Gastroesophageal sphincter (tissue), 3 donors: ENCODE measurements at regions not wholly inside any gene's neighbourhood (a gene's known extent, or its start where the extent isn't known, plus 50 kb on each side); places are given as distances from the start of the nearest gene placed in this dataset.

Source experiments
- EP300 ChIP-seq: sonication (generic); formaldehyde crosslinking; IDR thresholded peaks from one replicate; pipeline ENCODE4 v1.6.1; 2017; ENCODE audit warnings: antibody characterized with exemption, mild to moderate bottlenecking
- POLR2A ChIP-seq, 2 donors: fragments of 450-650 bp; IDR thresholded peaks; one replicate each; pipeline ENCODE4 v1.6.1; 2017; ENCODE audit warnings: antibody characterized with exemption in 2 of 2, mild to moderate bottlenecking in 2 of 2, moderate library complexity in 1 of 2
- TF ChIP-seq, protein P1 (sequence below), 4 experiments: fragments of 200-600 bp in 2 of 4; fragments of 450-650 bp in 2 of 4; sonication (generic) in 1 of 4; IDR thresholded peaks; one replicate each; pipeline ENCODE4 v1.5.1; 2017 to 2019; ENCODE audit warnings: antibody characterized with exemption in 4 of 4, mild to moderate bottlenecking in 2 of 4, moderate library complexity in 2 of 4

DNA sequence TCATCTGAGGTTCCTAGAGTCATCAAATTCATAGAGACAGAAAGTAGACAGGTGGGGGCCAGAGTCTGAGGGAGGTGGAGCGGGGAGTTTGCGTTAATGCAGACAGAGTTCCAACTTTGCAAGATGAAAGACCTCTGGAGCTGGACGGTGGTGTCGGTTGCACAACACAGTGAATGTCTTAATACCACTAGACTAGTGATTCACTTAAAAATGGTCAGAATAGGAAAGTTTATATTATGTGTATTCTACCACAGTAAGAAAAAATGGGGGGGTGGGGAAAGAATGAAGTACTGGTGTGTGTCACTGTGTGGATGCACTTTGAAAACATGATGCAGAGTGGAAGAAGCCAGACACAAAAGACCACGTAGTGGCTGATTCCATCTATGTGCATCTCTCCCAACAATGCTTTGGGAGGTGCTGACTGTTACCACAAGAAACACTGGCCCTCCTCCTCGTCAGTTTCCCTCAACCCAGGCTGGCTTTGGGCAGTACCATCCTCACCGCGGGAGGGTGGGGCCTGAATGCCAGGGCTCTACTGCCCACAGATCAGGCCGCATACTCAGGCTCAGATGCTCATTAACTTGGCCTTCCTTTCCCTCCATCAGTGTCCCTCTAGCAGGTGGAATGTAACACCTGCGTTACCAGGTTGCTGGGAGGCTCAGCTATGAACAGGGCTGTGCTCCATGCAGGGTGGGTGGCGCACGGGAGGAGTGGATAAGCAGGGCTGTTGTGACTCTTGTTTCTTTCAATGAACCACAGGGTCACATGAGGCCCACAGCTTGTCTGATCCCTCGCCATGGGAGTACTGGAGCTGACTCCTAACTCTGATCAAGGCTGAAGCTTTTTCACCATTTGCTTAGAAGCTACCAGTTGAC, 297.0 kb downstream of the CTTN start:
- TF ChIP-seq, protein P1, sequence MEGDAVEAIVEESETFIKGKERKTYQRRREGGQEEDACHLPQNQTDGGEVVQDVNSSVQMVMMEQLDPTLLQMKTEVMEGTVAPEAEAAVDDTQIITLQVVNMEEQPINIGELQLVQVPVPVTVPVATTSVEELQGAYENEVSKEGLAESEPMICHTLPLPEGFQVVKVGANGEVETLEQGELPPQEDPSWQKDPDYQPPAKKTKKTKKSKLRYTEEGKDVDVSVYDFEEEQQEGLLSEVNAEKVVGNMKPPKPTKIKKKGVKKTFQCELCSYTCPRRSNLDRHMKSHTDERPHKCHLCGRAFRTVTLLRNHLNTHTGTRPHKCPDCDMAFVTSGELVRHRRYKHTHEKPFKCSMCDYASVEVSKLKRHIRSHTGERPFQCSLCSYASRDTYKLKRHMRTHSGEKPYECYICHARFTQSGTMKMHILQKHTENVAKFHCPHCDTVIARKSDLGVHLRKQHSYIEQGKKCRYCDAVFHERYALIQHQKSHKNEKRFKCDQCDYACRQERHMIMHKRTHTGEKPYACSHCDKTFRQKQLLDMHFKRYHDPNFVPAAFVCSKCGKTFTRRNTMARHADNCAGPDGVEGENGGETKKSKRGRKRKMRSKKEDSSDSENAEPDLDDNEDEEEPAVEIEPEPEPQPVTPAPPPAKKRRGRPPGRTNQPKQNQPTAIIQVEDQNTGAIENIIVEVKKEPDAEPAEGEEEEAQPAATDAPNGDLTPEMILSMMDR (IDR thresholded peaks at IDR 0.05) = no peak
- TF ChIP-seq EP300 (no peak), POLR2A (IDR thresholded peaks at IDR 0.05) (no peak)
